ENCODE measurements at regions not wholly inside any gene's neighbourhood (a gene's known extent, or its start where the extent isn't known, plus 50 kb on each side); places are given as distances from the start of the nearest gene placed in this dataset.

DNA sequence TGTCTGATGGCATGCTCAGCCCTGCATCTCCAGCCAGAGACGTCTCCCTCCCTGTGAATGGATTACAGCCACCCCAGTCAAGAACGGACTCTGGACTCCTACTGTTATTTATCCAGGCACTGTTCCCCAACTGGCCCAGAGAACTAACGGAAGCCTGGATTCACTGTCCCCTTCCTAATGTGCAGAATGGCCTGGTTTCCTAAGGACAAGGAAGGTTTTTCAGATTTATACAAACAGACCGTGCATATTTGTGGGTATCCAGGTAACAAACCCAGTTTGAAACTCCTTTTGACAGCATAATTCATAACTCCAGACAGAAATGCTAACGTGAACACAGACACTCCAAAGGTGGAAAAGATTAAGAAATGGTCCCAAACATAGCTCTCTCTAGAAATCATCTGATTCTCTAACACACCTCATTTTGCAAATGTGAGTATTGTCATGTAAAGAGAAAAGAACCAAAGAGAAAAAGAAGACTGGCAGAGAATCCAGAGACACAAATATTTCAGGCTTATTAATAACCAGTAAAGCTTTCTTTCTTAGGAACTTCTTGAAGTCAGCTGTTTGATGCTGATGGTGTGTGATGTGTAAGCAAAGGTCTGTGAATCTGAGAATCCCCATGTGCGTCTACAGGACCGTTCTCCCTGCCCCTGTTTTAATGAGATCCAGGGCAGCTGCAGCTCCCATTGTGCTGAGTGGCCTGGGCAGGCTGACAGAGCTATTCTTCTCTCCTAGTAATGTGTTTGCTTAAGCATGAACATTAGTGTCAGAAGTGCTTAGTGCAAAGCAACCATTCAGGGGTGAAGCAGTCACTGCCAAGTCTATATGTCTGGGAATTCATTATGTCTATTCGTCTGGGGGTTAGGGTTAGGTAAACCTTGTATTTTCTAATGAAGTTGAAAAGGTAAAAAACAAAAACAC is 86.8 kb upstream of the HIF1A start:
- intact Hi-C loops (cut with DNase I), result no loop called here
- H3K27me3 ChIP-seq, result no peaks in the 10 kb centered on the region
- H3K4me1 ChIP-seq, result peaks cover 19 to 56% (median 46%) of the 10 kb centered on the region in 4 donors
- 39% methylated on average over 8 of the region's 8 CpGs for WGBS
- peak overlapping the region; percentile 75 to 77 (median 76) for H3K27ac ChIP-seq (replicated peaks in 1 of 4)
- peak overlapping the region in 1 of 4 donors; percentile 5 for H3K4me3 ChIP-seq
- DNase-seq (ENCODE audit: extremely low spot score), result no peak
- TF ChIP-seq POLR2AphosphoS5 (IDR thresholded peaks at IDR 0.05) (peak in 1 of 2 donors; percentile 6), EP300 (IDR thresholded peaks at IDR 0.05) (no peak), POLR2A (IDR thresholded peaks at IDR 0.05; ENCODE audit: low read depth) (no peak)
- TF ChIP-seq, protein P1, sequence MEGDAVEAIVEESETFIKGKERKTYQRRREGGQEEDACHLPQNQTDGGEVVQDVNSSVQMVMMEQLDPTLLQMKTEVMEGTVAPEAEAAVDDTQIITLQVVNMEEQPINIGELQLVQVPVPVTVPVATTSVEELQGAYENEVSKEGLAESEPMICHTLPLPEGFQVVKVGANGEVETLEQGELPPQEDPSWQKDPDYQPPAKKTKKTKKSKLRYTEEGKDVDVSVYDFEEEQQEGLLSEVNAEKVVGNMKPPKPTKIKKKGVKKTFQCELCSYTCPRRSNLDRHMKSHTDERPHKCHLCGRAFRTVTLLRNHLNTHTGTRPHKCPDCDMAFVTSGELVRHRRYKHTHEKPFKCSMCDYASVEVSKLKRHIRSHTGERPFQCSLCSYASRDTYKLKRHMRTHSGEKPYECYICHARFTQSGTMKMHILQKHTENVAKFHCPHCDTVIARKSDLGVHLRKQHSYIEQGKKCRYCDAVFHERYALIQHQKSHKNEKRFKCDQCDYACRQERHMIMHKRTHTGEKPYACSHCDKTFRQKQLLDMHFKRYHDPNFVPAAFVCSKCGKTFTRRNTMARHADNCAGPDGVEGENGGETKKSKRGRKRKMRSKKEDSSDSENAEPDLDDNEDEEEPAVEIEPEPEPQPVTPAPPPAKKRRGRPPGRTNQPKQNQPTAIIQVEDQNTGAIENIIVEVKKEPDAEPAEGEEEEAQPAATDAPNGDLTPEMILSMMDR (IDR thresholded peaks at IDR 0.05), result no peak
- no peaks in the 10 kb centered on the region for H3K9me3 ChIP-seq
- H3K36me3 ChIP-seq, result no peaks in the 10 kb centered on the region

DNA sequence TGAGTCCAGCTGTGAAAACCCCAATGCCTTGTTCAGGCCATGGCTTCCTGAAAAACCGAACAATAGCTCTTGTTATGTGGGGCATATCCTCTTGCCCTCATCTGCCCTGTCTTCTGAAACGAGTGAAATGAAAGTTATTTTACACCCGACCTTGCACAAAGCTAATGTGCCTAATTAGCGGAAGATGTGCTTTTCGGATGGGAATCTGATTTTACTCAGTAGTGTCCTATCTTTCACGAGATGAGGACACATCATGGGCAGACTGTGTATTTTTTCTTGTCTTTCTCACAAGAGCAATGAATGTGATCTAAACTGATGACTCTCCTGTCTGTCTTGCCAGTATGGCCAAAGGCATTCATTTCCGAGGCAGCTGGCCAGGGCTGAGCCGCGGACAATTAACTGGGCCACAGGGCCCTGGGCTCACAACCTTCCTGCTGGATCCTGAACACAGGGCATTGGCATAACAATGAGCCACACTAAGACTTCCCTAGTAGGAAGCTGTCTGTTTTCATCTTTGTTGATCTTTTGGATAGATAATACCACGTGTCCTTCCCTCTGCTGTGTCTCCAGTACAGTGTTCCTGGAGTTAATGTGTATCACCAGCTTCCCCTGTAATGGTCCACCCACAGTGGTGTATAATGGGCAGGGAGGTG is 86.0 kb upstream of the HIF1A start:
- Histone ChIP-seq H3K27ac (replicated peaks in 1 of 4) (peak overlapping the region; percentile 75 to 77 (median 76)), H3K9me3 (no peaks in the 10 kb centered on the region), H3K36me3 (no peaks in the 10 kb centered on the region), H3K27me3 (no peaks in the 10 kb centered on the region), H3K4me3 (peak overlapping the region in 2 of 4 donors; percentile 5 to 12), H3K4me1 (peaks cover 19 to 56% (median 46%) of the 10 kb centered on the region in 4 donors)
- TF ChIP-seq EP300 (IDR thresholded peaks at IDR 0.05) (no peak), POLR2A (IDR thresholded peaks at IDR 0.05; ENCODE audit: low read depth) (no peak), POLR2AphosphoS5 (IDR thresholded peaks at IDR 0.05) (no peak)
- TF ChIP-seq, protein P1 (IDR thresholded peaks at IDR 0.05), result no peak
- intact Hi-C loops (cut with DNase I), result no loop called here
- DNase-seq (ENCODE audit: extremely low spot score), result no peak
- WGBS, result 24% methylated on average over 10 of the region's 10 CpGs

DNA sequence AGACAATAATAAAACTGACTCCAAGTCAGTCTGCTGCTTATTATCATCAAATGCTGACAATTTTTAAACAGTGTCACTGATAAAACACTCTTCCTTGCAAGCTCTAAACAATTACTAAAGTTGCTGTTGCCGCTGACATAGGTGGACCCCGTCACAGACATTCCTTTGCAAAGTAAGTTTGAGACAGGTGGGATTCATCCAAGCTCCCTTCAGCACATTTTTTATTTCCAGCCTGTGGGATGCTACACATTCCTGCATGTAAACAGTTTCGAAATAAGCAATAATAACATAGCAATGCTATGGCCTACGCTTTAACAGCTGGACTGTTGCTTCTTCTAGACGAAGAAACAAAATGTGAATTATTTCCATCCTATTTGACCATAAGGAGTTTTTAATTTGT is 85.4 kb upstream of the HIF1A start:
- no peaks in the 10 kb centered on the region for H3K27me3 ChIP-seq
- no peaks in the 10 kb centered on the region for H3K9me3 ChIP-seq
- peaks cover 19 to 56% (median 46%) of the 10 kb centered on the region in 4 donors for H3K4me1 ChIP-seq
- 44% methylated on average over 5 of the region's 5 CpGs for WGBS
- peak overlapping the region; percentile 75 to 77 (median 76) for H3K27ac ChIP-seq (replicated peaks in 1 of 4)
- peak overlapping the region in 1 of 4 donors; percentile 5 for H3K4me3 ChIP-seq
- H3K36me3 ChIP-seq, result no peaks in the 10 kb centered on the region
- no peak for DNase-seq (ENCODE audit: extremely low spot score)
- intact Hi-C loops (cut with DNase I), result no loop called here
- no peak for TF ChIP-seq POLR2AphosphoS5 (IDR thresholded peaks at IDR 0.05)
- TF ChIP-seq POLR2A (IDR thresholded peaks at IDR 0.05; ENCODE audit: low read depth), result no peak

DNA sequence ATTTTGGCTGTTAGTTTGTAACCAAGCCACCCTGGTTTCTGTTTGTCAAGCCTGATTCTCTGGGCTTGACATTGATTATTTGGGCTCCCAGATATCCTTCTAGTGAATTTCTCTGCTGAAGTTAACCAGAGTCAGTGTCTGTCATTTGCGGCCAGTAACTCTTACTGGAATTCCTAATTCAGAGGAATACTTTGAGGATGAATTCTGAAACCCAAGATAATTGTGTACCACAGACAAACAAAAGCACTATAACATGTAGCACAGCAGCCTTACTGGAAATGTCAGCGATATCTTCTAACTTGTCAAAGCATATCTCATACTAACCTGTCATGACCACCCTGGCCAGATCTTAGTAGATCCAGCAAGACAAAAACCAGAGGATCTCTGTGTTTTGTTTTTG is 84.4 kb upstream of the HIF1A start:
- intact Hi-C loops (cut with DNase I), result no loop called here

More for the DNA sequence above, 84.4 kb upstream of the HIF1A start:
- no peak for DNase-seq (ENCODE audit: extremely low spot score)
- Histone ChIP-seq H3K27ac (replicated peaks in 1 of 4) (peak overlapping the region; percentile 38 to 77 (median 66)), H3K4me1 (peaks cover 19 to 59% (median 48%) of the 10 kb centered on the region in 4 donors), H3K36me3 (no peaks in the 10 kb centered on the region), H3K9me3 (no peaks in the 10 kb centered on the region), H3K27me3 (no peaks in the 10 kb centered on the region), H3K4me3 (no peak overlapping the region)
- 96% methylated on average over 2 of the region's 2 CpGs for WGBS
- TF ChIP-seq, protein P1 (IDR thresholded peaks at IDR 0.05), result no peak
- TF ChIP-seq POLR2AphosphoS5 (IDR thresholded peaks at IDR 0.05), result no peak
- no peak for TF ChIP-seq EP300 (IDR thresholded peaks at IDR 0.05)
- no peak for TF ChIP-seq POLR2A (IDR thresholded peaks at IDR 0.05; ENCODE audit: low read depth)
